Astrocyte (in vitro differentiated cells and primary cell): ENCODE measurements at regions not wholly inside any gene's neighbourhood (a gene's known extent, or its start where the extent isn't known, plus 50 kb on each side); places are given as distances from the start of the nearest gene placed in this dataset.
"Not testable (repeated sequence)": the region's sequence is repeated elsewhere in the genome, so short reads cannot be mapped to it uniquely, and the experiment has no call there.

Experiments used
- DNase-seq: peaks from one replicate; pipeline ENCODE4 v3.0.0-alpha.2; 2010; ENCODE audit warnings: low read depth
- FAIRE-seq: peaks from 2 replicates; lab custom pipeline; 2011; peaks lifted over from hg19 to GRCh38; lab: Jason Lieb, UNC
- H2AFZ ChIP-seq: 2 replicates; pipeline ENCODE4 v1.6.0; 2012; ENCODE audit warnings: low read depth, low read length, inconsistent platforms
- H3K27ac ChIP-seq: 2 replicates; pipeline ENCODE4 v1.5.1; 2011; ENCODE audit warnings: low read depth, low read length, inconsistent platforms
- H3K27me3 ChIP-seq: 2 replicates; pipeline ENCODE4 v1.6.0; 2011; ENCODE audit warnings: low read length, inconsistent platforms; ENCODE audit not compliant: insufficient read depth
- H3K36me3 ChIP-seq: 2 replicates; pipeline ENCODE4 v1.5.1; 2011; ENCODE audit warnings: low read length, inconsistent platforms; ENCODE audit not compliant: insufficient read depth
- H3K4me1 ChIP-seq: 2 replicates; pipeline ENCODE4 v1.5.1; 2011; ENCODE audit warnings: low read length, inconsistent platforms; ENCODE audit not compliant: insufficient read depth
- H3K4me2 ChIP-seq: 2 replicates; pipeline ENCODE4 v1.6.0; 2012; ENCODE audit warnings: low read length, inconsistent platforms
- H3K4me3 ChIP-seq: 2 replicates; pipeline ENCODE4 v1.5.1; 2011; ENCODE audit warnings: low read depth, mild to moderate bottlenecking, low read length, inconsistent platforms; ENCODE audit not compliant: insufficient read depth
- H3K79me2 ChIP-seq: 2 replicates; pipeline ENCODE4 v1.6.0; 2012; ENCODE audit warnings: mild to moderate bottlenecking, low read length, inconsistent platforms; ENCODE audit not compliant: insufficient read depth
- H3K9ac ChIP-seq: 2 replicates; pipeline ENCODE4 v1.6.0; 2012; ENCODE audit warnings: mild to moderate bottlenecking, low read length, inconsistent platforms
- H3K9me3 ChIP-seq: 2 replicates; pipeline ENCODE4 v1.5.1; 2012; ENCODE audit warnings: low read depth, mild to moderate bottlenecking, low read length, inconsistent platforms; ENCODE audit not compliant: insufficient read depth
- H4K20me1 ChIP-seq: 2 replicates; pipeline ENCODE4 v1.6.0; 2012; ENCODE audit warnings: low read length, inconsistent platforms; ENCODE audit not compliant: insufficient read depth
- H3K27ac Mint-ChIP-seq: one replicate; pipeline ENCODE4 v1.8.0; 2021; ENCODE audit warnings: mild to moderate bottlenecking, mixed read lengths; ENCODE audit not compliant: unreplicated experiment
- H3K27me3 Mint-ChIP-seq: one replicate; pipeline ENCODE4 v1.8.0; 2021; ENCODE audit warnings: low read depth, mixed read lengths; ENCODE audit not compliant: unreplicated experiment
- H3K36me3 Mint-ChIP-seq: one replicate; pipeline ENCODE4 v1.8.0; 2021; ENCODE audit warnings: low read depth, mixed read lengths; ENCODE audit not compliant: unreplicated experiment
- H3K4me1 Mint-ChIP-seq: one replicate; pipeline ENCODE4 v1.8.0; 2021; ENCODE audit warnings: low read depth, mixed read lengths; ENCODE audit not compliant: unreplicated experiment
- H3K4me3 Mint-ChIP-seq: one replicate; pipeline ENCODE4 v1.8.0; 2021; ENCODE audit warnings: mild to moderate bottlenecking, moderate library complexity, mixed read lengths; ENCODE audit not compliant: unreplicated experiment
- H3K9me3 Mint-ChIP-seq: one replicate; pipeline ENCODE4 v1.8.0; 2021; ENCODE audit warnings: mild to moderate bottlenecking, mixed read lengths; ENCODE audit not compliant: unreplicated experiment
- CTCF ChIP-seq: IDR thresholded peaks from 2 replicates; pipeline ENCODE4 v1.5.1; 2011; ENCODE audit warnings: low read depth, mild to moderate bottlenecking, inconsistent platforms, low read length, moderate library complexity; ENCODE audit not compliant: insufficient read depth
- EZH2 ChIP-seq: IDR thresholded peaks from 2 replicates; pipeline ENCODE4 v1.6.1; 2012; ENCODE audit warnings: mild to moderate bottlenecking, low read length, inconsistent platforms; ENCODE audit not compliant: insufficient read depth

- H3K79me2 ChIP-seq = no peaks in the 10 kb centered on the region
- H2AFZ ChIP-seq = peak overlapping the region; percentile 81
- H3K4me1 ChIP-seq = no peaks in the 10 kb centered on the region
- Mint-ChIP-seq H3K4me1 (no peaks in the 10 kb centered on the region), H3K27ac (peak overlapping the region; percentile 99), H3K36me3 (no peaks in the 10 kb centered on the region), H3K27me3 (no peaks in the 10 kb centered on the region), H3K9me3 (peaks cover 7% of the 10 kb centered on the region), H3K4me3 (peak overlapping the region; percentile 87)
- no peaks in the 10 kb centered on the region for H3K27me3 ChIP-seq
- peak overlapping the region; percentile 84 for H3K4me2 ChIP-seq
- H3K4me3 ChIP-seq = peak overlapping the region; percentile 57
- TF ChIP-seq CTCF = no peak
- no peak for TF ChIP-seq EZH2
- H4K20me1 ChIP-seq = no peaks in the 10 kb centered on the region
- FAIRE-seq (no peak), DNase-seq (no peak)
- H3K36me3 ChIP-seq = no peaks in the 10 kb centered on the region
- H3K27ac ChIP-seq = peak overlapping the region; percentile 87
- no peaks in the 10 kb centered on the region for H3K9me3 ChIP-seq
- H3K9ac ChIP-seq = peak overlapping the region; percentile 81
Measured at GRCh38 chr1:148389027-148389339, 94.1 kb downstream of the PPIAL4G start.

GRCh38 chr1:148388260-148389026 lies 94.7 kb downstream of the PPIAL4G start:
- H3K79me2 ChIP-seq = no peaks in the 10 kb centered on the region
- Mint-ChIP-seq H3K36me3 (no peaks in the 10 kb centered on the region), H3K9me3 (peaks cover 7% of the 10 kb centered on the region), H3K27me3 (no peaks in the 10 kb centered on the region), H3K27ac (peak overlapping the region; percentile 99), H3K4me1 (no peaks in the 10 kb centered on the region), H3K4me3 (peak overlapping the region; percentile 87)
- H3K4me1 ChIP-seq = no peaks in the 10 kb centered on the region
- peak overlapping the region; percentile 81 for H3K9ac ChIP-seq
- no peaks in the 10 kb centered on the region for H4K20me1 ChIP-seq
- H3K4me3 ChIP-seq = peak overlapping the region; percentile 57
- H2AFZ ChIP-seq = peak overlapping the region; percentile 81
- H3K27me3 ChIP-seq = no peaks in the 10 kb centered on the region
- peak overlapping the region; percentile 87 for H3K27ac ChIP-seq
- FAIRE-seq (no peak), DNase-seq (peak; percentile 89)
- H3K36me3 ChIP-seq = no peaks in the 10 kb centered on the region
- no peaks in the 10 kb centered on the region for H3K9me3 ChIP-seq
- TF ChIP-seq EZH2 (no peak), CTCF (no peak)
- H3K4me2 ChIP-seq = peak overlapping the region; percentile 84

- not testable (repeated sequence) for FAIRE-seq, H3K27me3 ChIP-seq, H3K79me2 ChIP-seq, H3K27me3 Mint-ChIP-seq, H4K20me1 ChIP-seq, H3K36me3 Mint-ChIP-seq, H3K36me3 ChIP-seq, DNase-seq, H3K4me1 Mint-ChIP-seq, H3K4me1 ChIP-seq, H3K9me3 ChIP-seq, H3K9me3 Mint-ChIP-seq
- peak overlapping the region; percentile 81 for H2AFZ ChIP-seq
- peak overlapping the region; percentile 84 for H3K4me2 ChIP-seq
- Mint-ChIP-seq H3K4me3 (peak overlapping the region; percentile 87), H3K27ac (peak overlapping the region; percentile 14)
- peak overlapping the region; percentile 81 for H3K9ac ChIP-seq
- H3K27ac ChIP-seq = peak overlapping the region; percentile 87
- H3K4me3 ChIP-seq = peak overlapping the region; percentile 57
Measured at GRCh38 chr1:148387949-148388259, 95.2 kb downstream of the PPIAL4G start.

- not testable (repeated sequence) for H3K4me3 ChIP-seq, H3K9ac ChIP-seq, H3K4me3 Mint-ChIP-seq
Measured at GRCh38 chr1:148387122-148387948, 95.8 kb downstream of the PPIAL4G start.

More at GRCh38 chr1:148387122-148387948, 95.8 kb downstream of the PPIAL4G start:
- H3K27ac Mint-ChIP-seq, H3K27ac ChIP-seq, DNase-seq, H3K27me3 ChIP-seq, H3K4me1 Mint-ChIP-seq, FAIRE-seq, H2AFZ ChIP-seq, H3K27me3 Mint-ChIP-seq, H3K4me1 ChIP-seq, H4K20me1 ChIP-seq, H3K9me3 Mint-ChIP-seq, H3K9me3 ChIP-seq, H3K79me2 ChIP-seq, H3K36me3 Mint-ChIP-seq, H3K36me3 ChIP-seq: not testable (repeated sequence)
- H3K4me2 ChIP-seq = peak overlapping the region; percentile 84
